ENCODE measurements at regions not wholly inside any gene's neighbourhood (a gene's known extent, or its start where the extent isn't known, plus 50 kb on each side); places are given as distances from the start of the nearest gene placed in this dataset.
A peak's percentile ranks its signal among the peaks of the same experiment; 100 is the strongest.
"Not testable (repeated sequence)": the region's sequence is repeated elsewhere in the genome, so short reads cannot be mapped to it uniquely, and the experiment has no call there.

DNA sequence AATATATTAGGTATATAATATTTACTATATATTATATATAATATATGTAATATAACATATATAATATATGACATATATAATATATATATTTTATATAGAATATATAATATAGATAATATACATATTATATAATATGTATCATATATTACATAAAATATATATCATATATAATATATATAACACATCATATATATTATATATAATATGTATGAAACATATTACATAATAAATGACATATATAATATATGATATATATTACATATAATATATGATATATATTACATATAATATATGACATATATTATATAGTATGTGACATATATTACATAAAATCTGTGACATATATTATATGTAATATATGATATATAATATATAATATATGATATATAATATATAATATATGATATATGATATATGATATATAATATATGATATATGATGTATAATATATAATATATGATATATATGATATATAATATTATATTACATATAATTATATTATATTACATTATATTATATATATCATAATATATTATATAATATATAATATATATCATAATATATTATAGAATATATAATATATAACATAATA is 119.5 kb upstream of the RIMBP3 start:
- no peak for TF ChIP-seq CTCF (IDR thresholded peaks at IDR 0.05; ENCODE audit: control insufficient read depth, extremely low read depth, insufficient read depth)
- DNase-seq (ENCODE audit: low read depth), result no peak
- no peak overlapping the region for H3K4me3 ChIP-seq (ENCODE audit: low read depth, low read length)

DNA sequence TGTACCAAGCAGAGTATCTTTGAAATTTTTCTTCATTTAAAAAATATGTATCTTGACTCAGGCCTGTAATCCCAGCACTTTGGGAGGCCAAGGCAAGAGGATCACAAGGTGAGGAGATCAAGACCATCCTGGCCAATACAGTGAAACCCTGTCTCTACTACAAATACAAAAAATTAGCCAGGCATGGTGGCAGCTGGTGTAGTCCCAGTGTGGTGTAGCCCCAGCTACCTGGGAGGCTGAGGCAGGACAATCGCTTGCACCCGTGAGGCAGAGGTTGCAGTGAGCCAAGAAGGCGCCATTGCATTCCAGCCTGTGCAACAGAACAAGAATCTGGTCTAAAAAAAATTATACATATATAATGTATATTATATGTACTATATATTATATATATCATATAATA is 118.7 kb upstream of the RIMBP3 start:
- peak; percentile 59 for DNase-seq (ENCODE audit: low read depth)
- H3K4me3 ChIP-seq (ENCODE audit: low read depth, low read length), result not testable (repeated sequence)
